Hematopoietic multipotent progenitor cell treated with erythropoietin and hydrocortisone succinate and interleukin-3 and kit ligand, for 17 days (in vitro differentiated cells): ENCODE measurements at regions not wholly inside any gene's neighbourhood (a gene's known extent, or its start where the extent isn't known, plus 50 kb on each side); places are given as distances from the start of the nearest gene placed in this dataset.

Experiments
- DNase-seq: peaks from one replicate; pipeline ENCODE4 v3.0.0-alpha.2; 2015; ENCODE audit warnings: low spot score

GRCh38 chrX:39174241-39174771, 373.0 kb downstream of the MID1IP1 start:
- DNase-seq: no peak

GRCh38 chrX:39174772-39175417, 373.6 kb downstream of the MID1IP1 start:
- DNase-seq: no peak

- no peak for DNase-seq
These were observed 374.3 kb downstream of the MID1IP1 start for GRCh38 chrX:39175418-39176057.

- DNase-seq: no peak
These were observed 374.8 kb downstream of the MID1IP1 start for GRCh38 chrX:39176105-39176504.

GRCh38 chrX:39189431-39189830, 388.2 kb downstream of the MID1IP1 start:
- DNase-seq: no peak

- no peak for DNase-seq
These were observed 393.4 kb downstream of the MID1IP1 start for GRCh38 chrX:39194673-39195072.

GRCh38 chrX:39195156-39195555, 393.9 kb downstream of the MID1IP1 start:
- DNase-seq: no peak

GRCh38 chrX:39196192-39197102, 395.2 kb downstream of the MID1IP1 start:
- no peak for DNase-seq

GRCh38 chrX:39199429-39199828, 398.2 kb downstream of the MID1IP1 start:
- no peak for DNase-seq

- DNase-seq: no peak
These were observed 400.2 kb downstream of the MID1IP1 start for GRCh38 chrX:39201305-39201990.

- DNase-seq: no peak
These were observed 401.4 kb downstream of the MID1IP1 start for GRCh38 chrX:39202641-39203040.

GRCh38 chrX:39203427-39203826, 402.2 kb downstream of the MID1IP1 start:
- DNase-seq: no peak

- no peak for DNase-seq
These were observed 403.1 kb downstream of the MID1IP1 start for GRCh38 chrX:39204353-39204752.

GRCh38 chrX:39204945-39205344, 403.7 kb downstream of the MID1IP1 start:
- no peak for DNase-seq

GRCh38 chrX:39205467-39205866, 404.2 kb downstream of the MID1IP1 start:
- DNase-seq: no peak

- DNase-seq: no peak
These were observed 405.3 kb downstream of the MID1IP1 start for GRCh38 chrX:39206399-39207145.

GRCh38 chrX:39211501-39211900, 410.2 kb downstream of the MID1IP1 start:
- no peak for DNase-seq

- DNase-seq: no peak
These were observed 411.2 kb downstream of the MID1IP1 start for GRCh38 chrX:39212456-39212855.

GRCh38 chrX:39214387-39215126, 413.3 kb downstream of the MID1IP1 start:
- no peak for DNase-seq

GRCh38 chrX:39220952-39221351, 419.7 kb downstream of the MID1IP1 start:
- DNase-seq: no peak
